Loucy (cell line): ENCODE measurements at regions not wholly inside any gene's neighbourhood (a gene's known extent, or its start where the extent isn't known, plus 50 kb on each side); places are given as distances from the start of the nearest gene placed in this dataset.

Source experiments
- H2AFZ ChIP-seq: fragments of 200-600 bp; sonication (generic); 2 replicates; pipeline ENCODE4 v1.6.0; 2016; ENCODE audit warnings: antibody characterized with exemption, mild to moderate bottlenecking, low read length, moderate library complexity
- H3F3A ChIP-seq: fragments of 200-600 bp; 2 replicates; pipeline ENCODE4 v1.6.0; 2016; ENCODE audit warnings: antibody characterized with exemption, low read depth, mild to moderate bottlenecking
- H3K27me3 ChIP-seq: fragments of 200-600 bp; sonication (generic); 2 replicates; pipeline ENCODE4 v1.6.1; 2014; ENCODE audit warnings: low read length, mild to moderate bottlenecking; ENCODE audit not compliant: insufficient read depth, poor library complexity, severe bottlenecking
- H3K36me3 ChIP-seq: fragments of 200-600 bp; sonication (generic); 2 replicates; pipeline ENCODE4 v1.6.1; 2016; ENCODE audit warnings: low read length; ENCODE audit not compliant: insufficient read depth
- H3K4me1 ChIP-seq: fragments of 200-600 bp; sonication (generic); 2 replicates; pipeline ENCODE4 v1.5.1; 2014; ENCODE audit warnings: low read length, mild to moderate bottlenecking; ENCODE audit not compliant: insufficient read depth, poor library complexity, severe bottlenecking
- H3K4me2 ChIP-seq: fragments of 200-600 bp; sonication (generic); 2 replicates; pipeline ENCODE4 v1.6.0; 2014; ENCODE audit warnings: antibody characterized with exemption, low read length, low read depth, mild to moderate bottlenecking; ENCODE audit not compliant: poor library complexity, severe bottlenecking
- H3K4me3 ChIP-seq: fragments of 200-600 bp; sonication (generic); 2 replicates; pipeline ENCODE4 v1.5.1; 2014; ENCODE audit warnings: low read length, mild to moderate bottlenecking, mixed read lengths; ENCODE audit not compliant: poor library complexity, severe bottlenecking
- H3K79me2 ChIP-seq: fragments of 200-600 bp; sonication (generic); 2 replicates; pipeline ENCODE4 v1.6.1; 2014; ENCODE audit warnings: low read length; ENCODE audit not compliant: insufficient read depth
- H3K9ac ChIP-seq: fragments of 200-600 bp; sonication (generic); 2 replicates; pipeline ENCODE4 v1.6.0; 2014; ENCODE audit warnings: mild to moderate bottlenecking, low read depth, low read length, moderate library complexity; ENCODE audit not compliant: poor library complexity, severe bottlenecking
- H3K9me2 ChIP-seq: fragments of 200-600 bp; sonication (generic); replicated peaks from 2 replicates; pipeline ENCODE4 v1.6.1; 2016; ENCODE audit warnings: low read depth, low read length, mixed read lengths
- H3K9me3 ChIP-seq: fragments of 200-600 bp; sonication (generic); 2 replicates; pipeline ENCODE4 v1.6.1; 2014; ENCODE audit warnings: mild to moderate bottlenecking, antibody characterized with exemption, low read length, low read depth; ENCODE audit not compliant: insufficient read depth
- H4K20me1 ChIP-seq: fragments of 200-600 bp; sonication (generic); 2 replicates; pipeline ENCODE4 v1.6.0; 2014; ENCODE audit warnings: antibody characterized with exemption, low read length, mild to moderate bottlenecking; ENCODE audit not compliant: insufficient read depth, poor library complexity, severe bottlenecking
- CTCF ChIP-seq: fragments of 200-600 bp; sonication (generic); conservative IDR thresholded peaks from 2 replicates; pipeline ENCODE4 v1.5.1; 2014; ENCODE audit warnings: mild to moderate bottlenecking, antibody characterized with exemption, low read length
- EZH2phosphoT487 ChIP-seq: fragments of 200-600 bp; IDR thresholded peaks from 2 replicates; pipeline ENCODE4 v1.6.1; 2018; ENCODE audit warnings: antibody characterized with exemption, mild to moderate bottlenecking, moderate library complexity, borderline replicate concordance

- Histone ChIP-seq H3F3A (no peaks in the 10 kb centered on the region), H3K79me2 (no peaks in the 10 kb centered on the region), H2AFZ (no peak overlapping the region), H3K9me3 (no peaks in the 10 kb centered on the region), H3K36me3 (no peaks in the 10 kb centered on the region), H3K27me3 (no peaks in the 10 kb centered on the region), H3K4me1 (no peaks in the 10 kb centered on the region), H3K4me2 (no peak overlapping the region), H4K20me1 (no peaks in the 10 kb centered on the region), H3K9ac (no peak overlapping the region), H3K9me2 (no peaks in the 10 kb centered on the region), H3K4me3 (no peak overlapping the region)
- TF ChIP-seq CTCF = no peak
- no peak for TF ChIP-seq EZH2phosphoT487
These were observed 652.9 kb downstream of the PLA2G4A start for GRCh38 chr1:187481581-187482148.

- H3K4me1 ChIP-seq = no peaks in the 10 kb centered on the region
- H4K20me1 ChIP-seq = no peaks in the 10 kb centered on the region
- H3K4me3 ChIP-seq = no peak overlapping the region
- no peak overlapping the region for H3K9ac ChIP-seq
- H3F3A ChIP-seq = no peaks in the 10 kb centered on the region
- no peak for TF ChIP-seq CTCF
- no peak for TF ChIP-seq EZH2phosphoT487
- H3K27me3 ChIP-seq = no peaks in the 10 kb centered on the region
- no peaks in the 10 kb centered on the region for H3K9me2 ChIP-seq
- H3K4me2 ChIP-seq = no peak overlapping the region
- H3K36me3 ChIP-seq = no peaks in the 10 kb centered on the region
- no peaks in the 10 kb centered on the region for H3K9me3 ChIP-seq
- H2AFZ ChIP-seq = no peak overlapping the region
- H3K79me2 ChIP-seq = no peaks in the 10 kb centered on the region
These were observed 661.5 kb downstream of the PLA2G4A start for GRCh38 chr1:187490266-187490665.

- Histone ChIP-seq H3K4me2 (no peak overlapping the region), H3K9me2 (no peaks in the 10 kb centered on the region), H4K20me1 (no peaks in the 10 kb centered on the region), H3K36me3 (no peaks in the 10 kb centered on the region), H3F3A (no peaks in the 10 kb centered on the region), H3K4me3 (no peak overlapping the region), H3K9me3 (no peaks in the 10 kb centered on the region), H3K9ac (no peak overlapping the region), H3K4me1 (no peaks in the 10 kb centered on the region), H3K27me3 (no peaks in the 10 kb centered on the region), H2AFZ (no peak overlapping the region), H3K79me2 (no peaks in the 10 kb centered on the region)
- TF ChIP-seq EZH2phosphoT487 = no peak
- no peak for TF ChIP-seq CTCF
These were observed 662.5 kb downstream of the PLA2G4A start for GRCh38 chr1:187491082-187491720.
